NCI-H1436 treated with DMSO at 0.1 percent for 48 hours (cell line): ENCODE measurements at regions not wholly inside any gene's neighbourhood (a gene's known extent, or its start where the extent isn't known, plus 50 kb on each side); places are given as distances from the start of the nearest gene placed in this dataset.

Experiments used
- DNase-seq: peaks from one replicate; lab custom pipeline; 2025; lab: John Stamatoyannopoulos, UW

GRCh38 chr2:177118636-177119035, 94.0 kb upstream of the HNRNPA3 start:
- DNase-seq: no peak

GRCh38 chr2:177119099-177119498, 93.5 kb upstream of the HNRNPA3 start:
- no peak for DNase-seq

GRCh38 chr2:177123048-177123447, 89.5 kb upstream of the HNRNPA3 start:
- no peak for DNase-seq

GRCh38 chr2:177124371-177124770, 88.2 kb upstream of the HNRNPA3 start:
- no peak for DNase-seq

- no peak for DNase-seq
Measured at GRCh38 chr2:177127821-177128220, 84.8 kb upstream of the HNRNPA3 start.

- DNase-seq: no peak
Measured at GRCh38 chr2:177129610-177130009, 83.0 kb upstream of the HNRNPA3 start.

GRCh38 chr2:177131858-177132257, 80.7 kb upstream of the HNRNPA3 start:
- DNase-seq: no peak

GRCh38 chr2:177138823-177139222, 73.8 kb upstream of the HNRNPA3 start:
- no peak for DNase-seq

- DNase-seq: no peak
Measured at GRCh38 chr2:177141866-177142265, 70.7 kb upstream of the HNRNPA3 start.

GRCh38 chr2:177143444-177143843, 69.2 kb upstream of the HNRNPA3 start:
- no peak for DNase-seq

- peak; percentile 78 for DNase-seq
Measured at GRCh38 chr2:177147093-177147694, 65.4 kb upstream of the HNRNPA3 start.

GRCh38 chr2:177147834-177148445, 64.7 kb upstream of the HNRNPA3 start:
- no peak for DNase-seq

GRCh38 chr2:177148477-177149154, 64.0 kb upstream of the HNRNPA3 start:
- DNase-seq: no peak

GRCh38 chr2:177149155-177149503, 63.5 kb upstream of the HNRNPA3 start:
- no peak for DNase-seq

GRCh38 chr2:177153805-177154204, 58.8 kb upstream of the HNRNPA3 start:
- no peak for DNase-seq

GRCh38 chr2:177154809-177155208, 57.8 kb upstream of the HNRNPA3 start:
- DNase-seq: no peak

- no peak for DNase-seq
Measured at GRCh38 chr2:177155631-177156030, 57.0 kb upstream of the HNRNPA3 start.

GRCh38 chr2:177161741-177162460, 50.7 kb upstream of the HNRNPA3 start:
- DNase-seq: no peak
